NCI-H1694 (cell line): ENCODE measurements at regions not wholly inside any gene's neighbourhood (a gene's known extent, or its start where the extent isn't known, plus 50 kb on each side); places are given as distances from the start of the nearest gene placed in this dataset.

Source experiments
- DNase-seq: peaks from one replicate; lab custom pipeline; 2025; lab: John Stamatoyannopoulos, UW

DNA sequence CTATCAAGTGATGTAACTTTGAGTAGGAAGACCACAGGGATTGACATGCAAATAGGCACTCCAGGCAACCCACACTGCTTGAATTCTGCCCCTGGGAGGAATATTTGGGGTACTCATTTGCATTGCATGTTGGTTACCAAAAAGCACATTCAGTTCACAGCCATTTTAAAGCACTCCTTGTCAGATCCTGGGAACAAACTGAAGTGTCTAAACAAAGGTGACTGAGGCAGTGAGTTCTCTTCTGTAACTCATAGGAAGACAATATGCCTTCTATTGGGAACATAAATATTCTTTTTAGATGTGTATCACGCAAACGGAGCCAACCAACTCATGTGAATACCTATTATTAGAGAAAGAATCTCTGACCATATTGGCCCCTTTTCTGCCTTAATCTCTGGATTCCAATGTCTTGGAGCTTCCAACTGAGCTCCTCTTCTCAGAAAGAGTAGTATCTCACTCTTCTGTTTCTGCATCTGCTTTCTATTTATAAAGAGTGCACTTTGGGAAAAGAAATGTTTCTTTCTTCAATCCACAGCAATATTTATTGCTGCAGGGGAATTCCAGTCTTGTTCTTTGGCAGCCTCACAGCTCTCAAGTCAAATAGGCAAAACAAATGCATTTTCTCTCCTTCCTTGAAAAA, 125.7 kb upstream of the NBEA start:
- no peak for DNase-seq

DNA sequence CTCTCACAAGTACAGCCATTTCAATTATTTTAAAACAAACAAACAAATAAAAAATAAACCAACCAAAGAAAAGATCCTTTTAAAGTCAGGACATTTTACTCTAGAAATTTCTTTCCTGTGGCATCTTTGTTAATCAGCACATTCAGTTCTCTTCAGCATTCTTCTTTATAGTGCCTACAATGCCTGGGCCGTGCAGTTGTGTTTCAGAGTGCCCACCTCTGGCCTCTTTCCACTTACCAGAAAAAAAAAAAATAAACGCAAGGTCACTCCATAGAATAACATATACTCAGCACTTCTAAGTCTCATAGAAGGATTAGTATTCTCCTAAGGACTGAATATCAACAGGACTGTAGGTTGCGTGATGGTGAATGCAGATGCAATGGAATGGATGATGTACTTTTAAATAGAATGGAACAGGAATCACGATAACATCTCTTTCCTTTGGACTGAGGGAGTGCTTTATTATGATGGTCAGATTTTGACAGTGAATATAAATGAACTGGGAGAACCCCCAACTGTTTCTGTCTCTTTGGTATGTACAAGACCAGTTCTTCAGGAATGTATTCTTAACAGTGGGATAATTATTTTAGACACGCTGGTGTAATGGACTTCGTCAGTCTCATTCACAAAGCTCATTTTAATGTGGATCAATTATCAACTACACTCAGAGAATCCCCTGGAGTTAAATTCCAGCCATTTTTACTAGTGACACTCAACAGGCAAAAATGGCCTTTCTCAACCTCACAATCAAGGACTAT, 125.0 kb upstream of the NBEA start:
- DNase-seq, result no peak

DNA sequence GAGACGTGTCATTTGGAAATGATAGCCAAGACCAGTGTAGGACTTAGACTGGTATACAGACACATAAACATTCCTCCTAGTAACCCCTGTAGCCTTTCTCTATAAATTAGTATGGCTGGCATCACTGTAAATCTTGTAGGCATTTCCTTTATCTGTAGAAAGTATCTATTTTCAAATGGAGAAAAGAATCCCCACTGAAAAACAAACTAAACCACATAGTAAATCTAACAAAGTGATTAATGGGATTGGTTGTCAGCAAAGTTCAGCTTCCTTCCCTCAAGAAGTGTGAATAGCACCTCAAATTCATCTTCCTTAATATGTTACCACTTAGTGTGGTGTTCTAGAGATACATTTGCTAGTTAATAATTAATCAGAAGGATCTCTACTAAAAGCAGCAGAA, 119.4 kb upstream of the NBEA start:
- no peak for DNase-seq

DNA sequence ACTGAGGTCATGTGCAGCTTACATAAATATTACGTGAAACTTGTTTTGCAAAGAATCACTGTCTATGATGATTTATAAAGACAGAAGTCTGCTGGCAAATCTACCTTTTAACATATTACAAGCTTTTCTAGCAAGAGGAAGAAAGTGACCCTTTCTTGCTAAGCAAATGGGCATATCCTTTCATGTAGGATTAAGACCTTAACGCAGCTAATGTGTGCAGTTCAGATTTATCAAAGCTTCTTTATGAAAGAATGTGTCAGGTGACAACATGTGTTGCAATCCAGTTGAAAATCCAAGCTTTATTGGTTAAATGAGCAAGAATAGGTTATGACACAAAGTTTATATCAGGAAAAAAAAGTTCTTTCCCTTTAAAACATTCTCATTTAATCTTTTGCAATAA, 115.6 kb upstream of the NBEA start:
- DNase-seq, result no peak

DNA sequence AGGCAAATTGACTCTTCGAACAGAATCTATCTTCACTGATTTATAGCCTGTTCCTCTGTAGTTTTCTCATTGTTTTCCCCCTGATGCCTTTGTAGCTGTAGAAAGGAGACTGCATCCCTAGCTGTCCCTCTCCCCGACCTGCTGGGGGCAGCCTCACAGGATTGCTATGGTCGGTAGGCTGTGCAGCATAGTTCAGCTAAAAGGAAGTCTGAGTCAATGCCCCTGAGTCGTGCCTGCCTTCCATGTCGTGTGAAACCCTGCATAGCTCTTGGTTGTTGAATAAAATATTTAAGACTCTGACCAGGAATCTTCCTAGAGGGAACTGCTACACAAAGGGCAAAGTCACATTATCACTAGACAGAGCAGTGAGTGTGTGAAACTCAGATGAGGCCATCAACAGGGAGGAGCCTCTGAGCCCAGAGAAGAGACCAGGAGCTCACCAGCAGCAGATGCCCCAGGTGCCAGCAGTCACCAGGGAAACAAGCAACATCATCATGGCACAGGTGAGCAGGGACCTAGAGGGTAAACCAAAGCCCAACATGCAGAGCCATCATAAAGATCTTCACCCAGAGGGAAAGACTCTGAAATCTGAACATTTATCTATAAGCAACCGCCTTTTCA, 108.4 kb upstream of the NBEA start:
- DNase-seq, result no peak

DNA sequence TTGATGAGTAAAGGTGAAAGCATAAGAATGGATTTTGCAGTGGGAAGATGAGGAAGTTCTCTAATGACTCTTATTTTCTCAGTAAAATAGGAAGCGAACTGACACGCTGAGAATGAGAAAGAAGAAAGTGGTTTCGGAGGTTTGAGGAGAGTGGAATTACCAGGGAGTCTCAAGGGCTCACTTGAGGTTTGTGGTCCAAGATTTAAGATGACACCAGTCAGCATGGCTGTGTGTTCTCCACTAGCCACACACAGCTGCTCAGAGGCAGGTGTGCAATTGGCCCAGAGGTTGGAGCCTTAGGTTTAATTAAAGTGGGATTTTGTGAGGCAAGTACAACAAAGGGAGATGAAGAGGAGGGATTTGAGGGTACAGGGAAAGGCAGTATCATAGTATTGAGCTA, 99.6 kb upstream of the NBEA start:
- no peak for DNase-seq

DNA sequence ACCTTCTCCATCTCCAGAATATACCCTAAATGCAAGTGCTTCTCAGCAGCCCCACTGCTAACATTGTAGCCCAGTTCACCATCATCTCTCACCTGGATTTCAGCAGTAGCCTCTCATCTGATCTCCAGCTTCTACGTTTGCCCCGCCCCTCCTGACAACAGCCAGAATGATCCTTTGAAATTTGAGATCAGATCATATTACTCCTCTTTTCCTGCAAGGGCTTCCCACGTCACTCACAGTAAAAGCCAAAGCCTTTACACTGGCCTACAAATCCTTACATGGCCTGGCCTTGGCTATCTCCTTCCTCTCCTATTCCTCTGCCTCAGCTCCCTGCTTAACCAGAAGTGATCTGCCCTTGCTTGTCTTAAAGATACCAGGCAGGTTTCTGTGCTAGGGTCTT, 94.3 kb upstream of the NBEA start:
- DNase-seq, result no peak

DNA sequence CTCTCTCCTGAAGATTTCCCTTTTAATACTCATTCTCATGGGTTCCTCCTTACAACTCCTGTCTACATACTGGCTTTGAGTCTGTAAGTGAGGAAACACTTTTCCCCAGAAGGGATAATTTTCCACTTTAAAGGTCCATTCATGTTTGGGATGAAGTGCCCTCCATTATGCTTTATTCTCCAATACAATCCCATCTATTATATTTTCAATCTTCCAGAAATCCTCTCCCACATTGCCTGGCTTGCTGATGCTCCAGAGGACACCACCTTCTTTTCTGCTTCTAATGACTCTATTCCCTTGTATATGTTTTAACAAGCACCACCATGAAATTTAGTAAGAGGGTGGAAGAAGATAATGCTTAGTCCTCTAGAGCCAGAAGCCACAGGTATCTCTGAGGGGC, 92.7 kb upstream of the NBEA start:
- DNase-seq, result no peak

DNA sequence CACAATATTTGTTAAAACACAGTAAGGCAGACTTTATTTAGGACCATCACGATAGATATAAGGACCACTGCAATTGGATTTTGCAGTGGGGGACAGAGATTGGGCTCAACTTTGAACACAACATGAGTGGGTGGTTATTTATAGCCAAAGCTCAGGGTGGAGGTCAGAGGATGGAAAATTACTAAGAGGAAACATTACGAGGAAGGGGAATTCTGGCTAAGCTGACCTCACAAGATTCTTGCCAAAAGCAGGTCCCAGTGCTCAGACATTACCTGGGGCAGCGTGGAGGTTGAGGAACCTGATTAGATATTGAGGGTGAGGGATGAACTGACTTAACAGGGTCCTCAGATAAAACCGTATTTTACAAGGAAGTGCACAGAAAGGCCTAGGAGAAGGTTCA, 88.9 kb upstream of the NBEA start:
- no peak for DNase-seq

DNA sequence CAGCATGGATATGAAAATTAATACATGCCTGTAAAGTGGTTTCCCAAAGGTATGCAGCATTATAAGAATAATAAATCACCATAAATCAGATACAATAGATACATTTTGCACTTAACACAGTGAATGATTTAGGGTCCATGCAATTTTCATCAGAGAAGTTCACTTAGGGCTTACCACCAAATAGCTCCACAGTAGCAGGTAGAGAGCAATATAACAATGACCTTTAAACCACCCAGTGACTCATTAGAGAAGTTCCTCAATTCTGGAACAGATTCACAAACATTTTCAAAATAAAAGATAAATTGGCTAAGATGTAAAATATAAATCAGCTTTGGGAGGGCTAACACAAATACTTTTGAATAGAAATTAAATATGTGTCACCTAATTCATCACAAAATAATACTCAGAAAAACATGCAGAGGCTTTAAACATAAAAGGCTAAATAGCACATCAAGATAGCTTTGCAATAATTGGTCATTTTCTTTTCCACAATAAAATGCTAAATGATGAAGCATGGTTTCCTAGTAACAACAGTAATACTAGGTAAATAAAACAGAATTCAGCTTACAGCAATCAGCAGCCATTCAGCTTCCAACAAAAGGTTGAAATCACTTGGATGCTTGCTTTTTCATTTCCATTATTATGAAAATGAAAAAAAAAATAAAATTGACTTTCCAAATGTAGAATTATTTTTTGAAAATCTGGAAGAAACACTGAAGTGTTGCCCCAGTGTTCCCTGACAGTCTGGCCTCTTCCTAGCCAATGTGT, 84.3 kb upstream of the NBEA start:
- no peak for DNase-seq

DNA sequence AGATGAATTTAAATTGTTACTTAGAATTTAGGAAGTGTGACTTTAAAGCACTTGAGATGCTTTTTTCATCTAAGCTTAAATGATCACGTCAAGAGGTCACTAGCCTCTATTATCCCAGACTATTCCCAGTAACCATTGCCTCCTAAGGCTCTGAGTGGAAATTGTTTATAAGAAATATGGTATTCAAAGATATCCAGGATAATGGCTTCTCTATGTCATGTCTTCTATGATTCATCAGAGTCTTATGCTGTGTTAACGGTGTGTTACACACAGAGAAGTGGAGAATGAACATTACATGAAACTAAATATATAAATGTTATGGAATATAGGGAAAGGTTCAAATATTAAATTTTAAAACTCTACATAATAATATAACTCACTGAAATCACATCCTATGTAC, 79.8 kb upstream of the NBEA start:
- DNase-seq, result no peak

DNA sequence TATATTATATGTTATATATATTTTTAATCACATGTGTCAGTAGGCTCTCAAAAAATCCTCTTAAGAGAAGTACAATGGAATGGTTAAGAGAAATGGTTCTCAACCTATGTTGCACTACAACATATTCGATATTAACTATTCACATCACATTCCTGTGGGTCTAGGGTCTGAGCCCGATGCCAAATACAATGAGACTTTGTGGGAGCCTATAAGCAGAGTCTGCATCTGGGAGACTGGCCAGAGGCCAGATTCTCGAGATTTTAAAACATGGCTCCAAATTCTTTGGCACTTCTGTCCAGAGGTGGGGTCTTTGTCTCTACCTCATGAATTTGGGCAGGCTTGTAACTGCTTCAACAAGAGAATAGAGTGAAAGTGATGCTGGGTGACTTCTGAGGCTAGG, 79.4 kb upstream of the NBEA start:
- no peak for DNase-seq

DNA sequence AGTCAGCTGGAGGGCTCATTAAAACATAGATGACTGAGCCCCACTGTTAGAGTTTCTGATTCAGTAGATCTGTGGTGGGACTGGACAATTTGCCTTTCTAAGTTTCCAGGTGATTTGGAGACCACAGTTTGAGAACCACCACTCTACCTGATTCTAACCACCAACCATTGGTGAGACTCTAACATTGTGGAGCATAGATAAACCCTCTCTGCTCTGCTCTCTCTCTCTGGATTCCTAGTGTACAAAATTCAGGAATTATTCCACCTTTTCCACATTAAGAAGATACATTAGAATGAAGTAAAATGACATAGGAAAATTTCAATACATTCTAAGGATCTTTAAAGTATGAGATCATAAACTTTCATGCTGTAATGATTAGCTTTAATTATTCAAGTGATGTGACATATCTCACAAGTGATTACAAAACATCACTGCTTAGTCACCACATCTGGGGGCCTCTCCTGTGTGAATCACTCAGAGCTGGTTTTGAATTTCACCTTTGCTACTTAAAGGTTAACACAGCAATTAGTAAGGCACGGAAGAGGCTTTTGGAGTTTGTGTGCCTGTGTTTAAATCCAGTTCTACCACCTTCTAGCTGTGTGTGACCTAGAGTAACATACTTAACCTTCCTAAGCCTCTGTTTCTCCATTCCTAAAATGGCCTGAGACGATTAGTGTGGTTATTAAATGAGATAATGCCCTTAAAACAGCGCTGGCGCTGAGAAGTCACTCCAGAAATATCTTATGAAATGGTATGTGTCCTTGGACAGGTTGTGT, 78.5 kb upstream of the NBEA start:
- DNase-seq, result no peak

DNA sequence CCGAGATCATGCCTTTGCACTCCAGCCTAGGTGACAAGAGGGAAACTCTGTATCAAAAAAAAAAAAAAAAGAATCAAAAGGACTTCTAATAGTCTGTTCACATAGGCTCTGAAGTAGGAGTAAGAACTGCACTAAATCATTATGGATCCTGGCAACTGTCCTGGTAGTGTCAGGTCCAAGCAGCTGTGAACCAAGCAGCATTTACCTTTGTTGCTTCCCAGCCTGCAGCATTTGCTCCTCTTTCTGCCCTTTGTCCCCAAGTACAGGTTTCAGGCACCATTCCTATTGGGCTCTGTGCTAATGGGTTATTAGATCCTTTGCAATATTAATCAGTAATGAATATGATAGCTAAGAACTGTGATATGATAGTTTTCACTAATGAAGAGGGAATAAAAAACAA, 77.4 kb upstream of the NBEA start:
- DNase-seq, result no peak

DNA sequence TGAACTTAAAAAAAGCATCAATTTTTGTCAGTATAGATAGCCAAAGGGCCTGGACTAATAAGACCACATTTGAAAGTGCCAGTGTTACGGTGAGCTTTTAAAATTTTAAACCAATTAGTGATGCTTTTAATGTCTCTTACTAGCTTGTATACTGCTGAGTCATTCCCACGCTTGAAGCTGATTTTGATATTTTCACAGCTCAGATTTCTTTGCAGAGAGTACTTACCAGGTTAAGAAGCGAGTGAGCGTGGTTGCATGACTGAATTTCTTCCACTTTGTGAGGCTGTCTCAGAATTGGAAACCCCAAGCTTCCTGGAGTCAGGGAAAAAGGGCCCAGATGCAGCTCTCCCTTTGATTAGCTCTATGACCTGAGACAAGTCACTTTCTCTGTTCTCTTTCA, 74.5 kb upstream of the NBEA start:
- DNase-seq, result no peak

DNA sequence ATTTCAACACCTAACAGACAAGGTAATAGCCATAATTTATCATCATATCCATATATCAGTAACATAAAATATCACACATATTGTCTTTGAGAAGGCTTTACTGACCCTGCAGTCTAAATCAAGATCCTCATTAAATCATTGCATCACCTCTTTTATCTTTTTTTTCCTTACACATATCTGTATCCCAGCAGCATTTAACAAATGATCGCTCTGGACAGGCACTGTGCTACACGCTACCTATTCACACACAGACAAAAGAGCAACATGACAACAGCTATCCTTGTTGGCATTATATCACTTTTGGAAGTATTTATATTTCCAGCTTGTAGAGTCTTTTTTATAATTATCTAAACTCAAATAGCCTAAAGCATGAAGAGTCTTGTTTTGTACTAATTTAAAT, 73.3 kb upstream of the NBEA start:
- no peak for DNase-seq

DNA sequence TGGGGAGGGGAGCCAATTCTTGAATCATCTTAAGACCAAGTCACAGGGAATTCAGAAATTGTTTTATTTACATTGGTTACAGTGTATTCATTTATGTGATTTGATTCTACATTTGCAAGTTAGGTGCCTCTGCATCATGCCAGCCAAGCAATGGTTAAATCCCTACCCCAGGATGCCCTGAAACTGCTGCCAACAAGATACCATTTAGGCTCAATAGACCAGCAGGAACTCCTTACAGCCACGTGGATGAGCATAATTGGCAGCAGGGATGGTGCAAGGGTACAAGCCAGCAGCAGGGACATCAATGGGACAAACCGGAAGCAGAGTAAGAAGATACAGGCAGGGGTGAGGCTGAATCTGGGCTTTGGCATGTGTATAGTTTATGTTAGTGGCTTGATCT, 72.4 kb upstream of the NBEA start:
- DNase-seq, result no peak

DNA sequence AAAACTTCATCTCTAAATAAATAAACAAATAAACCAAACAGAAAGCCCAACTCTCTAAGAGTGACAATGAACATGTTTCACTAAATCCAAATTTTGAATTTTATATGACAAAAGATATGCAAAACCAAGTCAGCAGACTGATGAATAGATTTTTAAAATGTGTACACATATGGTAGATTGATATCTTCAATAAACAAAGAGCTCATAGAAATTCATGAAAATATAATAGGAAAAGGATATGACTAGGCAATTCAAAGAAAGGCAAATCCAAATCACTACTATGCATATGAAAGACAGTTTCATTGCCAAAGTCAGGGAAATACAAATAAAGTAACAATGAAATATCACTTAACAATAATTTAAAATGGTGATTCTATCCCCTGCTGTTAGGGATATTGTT, 63.7 kb upstream of the NBEA start:
- no peak for DNase-seq

DNA sequence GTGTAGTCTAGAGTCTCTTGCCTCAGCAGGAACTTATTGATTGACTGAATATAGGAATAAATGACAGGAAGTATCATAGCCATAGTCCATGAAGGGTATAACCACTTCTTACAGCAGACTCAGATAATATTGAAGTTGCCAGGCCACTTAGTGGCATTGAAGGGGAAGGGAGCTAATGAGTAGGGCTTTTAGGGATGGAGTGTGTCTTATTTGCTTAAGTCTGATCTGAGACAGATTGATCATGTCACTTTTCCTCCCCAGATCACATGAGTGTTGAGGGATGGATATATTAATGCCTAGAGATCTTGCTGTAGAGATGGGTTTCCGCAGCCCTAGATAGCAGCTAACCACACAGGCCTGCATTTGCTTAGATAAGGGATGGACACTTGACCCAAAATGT, 62.2 kb upstream of the NBEA start:
- no peak for DNase-seq

DNA sequence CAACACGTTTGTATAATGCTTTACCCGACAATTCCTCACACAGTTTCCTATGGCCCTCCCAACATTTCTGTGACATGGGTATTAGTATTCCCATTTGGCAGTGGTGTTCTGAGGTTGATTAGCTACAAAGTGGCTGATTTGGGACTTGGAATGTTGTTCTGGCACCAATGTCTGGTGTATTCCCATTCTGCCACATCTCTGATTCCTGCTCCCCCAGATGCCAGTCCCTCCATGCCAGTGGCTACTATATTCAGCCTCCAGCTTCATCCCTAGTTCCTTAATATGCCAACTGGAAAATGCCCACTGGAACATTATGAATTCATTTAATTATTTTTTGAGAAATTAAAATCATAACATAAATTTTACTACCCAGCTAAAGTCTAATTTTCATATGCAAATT, 60.6 kb upstream of the NBEA start:
- no peak for DNase-seq

DNA sequence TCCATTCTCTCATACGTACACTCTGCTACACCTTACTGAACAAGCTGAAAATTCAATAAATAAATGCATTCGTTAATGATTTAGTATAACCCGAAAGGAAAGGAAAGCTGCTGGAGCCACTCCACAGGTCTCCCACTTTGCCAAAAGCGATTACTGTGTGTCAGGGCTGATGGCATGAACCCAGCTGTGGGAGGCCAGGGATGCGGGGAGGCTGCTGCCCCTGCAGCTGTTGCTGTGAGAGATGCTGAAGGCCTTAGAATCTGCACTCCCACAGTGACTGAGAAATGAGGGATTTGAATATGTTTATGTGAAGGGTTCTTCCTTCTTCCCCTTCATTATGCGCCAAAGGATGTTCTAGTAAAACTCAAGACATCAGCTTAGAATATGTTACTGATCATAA, 58.7 kb upstream of the NBEA start:
- no peak for DNase-seq

DNA sequence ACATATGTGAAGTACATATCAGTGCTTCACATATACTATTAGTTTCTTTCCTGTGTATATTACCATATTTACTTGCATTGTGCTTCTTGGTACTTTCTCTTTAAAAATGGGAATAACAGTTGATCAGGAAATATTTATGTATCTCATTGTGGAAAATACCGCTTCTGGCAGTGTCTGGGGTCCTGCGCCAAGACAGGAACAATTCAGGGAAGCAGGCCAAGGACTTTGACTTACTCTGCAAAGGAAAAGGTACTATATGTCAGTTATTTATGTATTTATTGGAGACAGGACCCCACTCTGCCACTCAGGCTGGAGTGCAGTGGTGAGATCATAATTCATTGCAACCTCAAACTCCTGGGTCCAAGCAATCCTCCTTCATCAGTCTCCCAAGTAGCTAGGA, 57.7 kb upstream of the NBEA start:
- DNase-seq, result no peak
